ENCODE measurements at regions not wholly inside any gene's neighbourhood (a gene's known extent, or its start where the extent isn't known, plus 50 kb on each side); places are given as distances from the start of the nearest gene placed in this dataset.

DNA sequence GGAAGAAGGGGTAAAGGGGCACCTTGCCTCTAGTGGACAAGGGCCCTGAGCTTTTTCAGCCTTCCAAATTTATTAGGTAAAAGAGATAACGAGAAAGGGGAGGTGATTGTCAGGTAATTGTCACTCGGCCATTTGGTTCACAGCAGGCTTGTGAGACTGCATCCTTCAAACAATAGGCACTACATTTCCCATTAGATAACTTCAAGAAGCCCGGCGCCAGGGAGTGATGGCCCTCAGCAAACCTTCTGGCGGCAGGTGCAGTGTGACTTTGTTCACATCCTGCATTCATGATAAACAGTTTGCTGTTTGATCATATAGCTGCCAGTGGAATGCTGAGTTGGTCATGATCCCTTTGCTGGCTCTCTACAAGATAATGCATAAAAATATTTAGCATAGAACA is 185.1 kb downstream of the CWF19L2 start:
- Histone ChIP-seq H4K20me1 (ENCODE audit: low read length) (no peaks in the 10 kb centered on the region), H3K79me2 (ENCODE audit: low read length) (no peaks in the 10 kb centered on the region), H3K27me3 (ENCODE audit: low read length) (no peaks in the 10 kb centered on the region), H3K9ac (ENCODE audit: low read length) (no peak overlapping the region), H3F3A (ENCODE audit: low read length, unreplicated experiment) (no peaks in the 10 kb centered on the region), H3K9me2 (replicated peaks; ENCODE audit: low read length) (no peaks in the 10 kb centered on the region), H3K9me3 (ENCODE audit: low read length) (no peaks in the 10 kb centered on the region), H3K4me2 (ENCODE audit: low read length) (no peak overlapping the region), H3K4me3 (ENCODE audit: low read length) (no peak overlapping the region), H3K4me1 (ENCODE audit: insufficient read depth, low read length) (peaks cover 10% of the 10 kb centered on the region), H3K36me3 (ENCODE audit: low read depth, low read length) (no peaks in the 10 kb centered on the region), H2AFZ (ENCODE audit: low read length) (no peak overlapping the region), H3K27ac (ENCODE audit: low read length) (no peak overlapping the region)
- ATAC-seq (no peak), DNase-seq (no peak)
- BruUV-seq (replicated peaks) = no TSS peak
- ChIA-PET POLR2A (ENCODE audit: unreplicated experiment) (no interaction called here), CTCF (no interaction called here)
- intact Hi-C loops (cut with micrococcal nuclease) = no loop called here
- TF ChIP-seq EZH2 (IDR thresholded peaks at IDR 0.05; ENCODE audit: low read length, unreplicated experiment) (no peak), EZH2phosphoT487 (IDR thresholded peaks at IDR 0.05; ENCODE audit: borderline replicate concordance, low read length) (no peak)
- TF ChIP-seq, protein P1, sequence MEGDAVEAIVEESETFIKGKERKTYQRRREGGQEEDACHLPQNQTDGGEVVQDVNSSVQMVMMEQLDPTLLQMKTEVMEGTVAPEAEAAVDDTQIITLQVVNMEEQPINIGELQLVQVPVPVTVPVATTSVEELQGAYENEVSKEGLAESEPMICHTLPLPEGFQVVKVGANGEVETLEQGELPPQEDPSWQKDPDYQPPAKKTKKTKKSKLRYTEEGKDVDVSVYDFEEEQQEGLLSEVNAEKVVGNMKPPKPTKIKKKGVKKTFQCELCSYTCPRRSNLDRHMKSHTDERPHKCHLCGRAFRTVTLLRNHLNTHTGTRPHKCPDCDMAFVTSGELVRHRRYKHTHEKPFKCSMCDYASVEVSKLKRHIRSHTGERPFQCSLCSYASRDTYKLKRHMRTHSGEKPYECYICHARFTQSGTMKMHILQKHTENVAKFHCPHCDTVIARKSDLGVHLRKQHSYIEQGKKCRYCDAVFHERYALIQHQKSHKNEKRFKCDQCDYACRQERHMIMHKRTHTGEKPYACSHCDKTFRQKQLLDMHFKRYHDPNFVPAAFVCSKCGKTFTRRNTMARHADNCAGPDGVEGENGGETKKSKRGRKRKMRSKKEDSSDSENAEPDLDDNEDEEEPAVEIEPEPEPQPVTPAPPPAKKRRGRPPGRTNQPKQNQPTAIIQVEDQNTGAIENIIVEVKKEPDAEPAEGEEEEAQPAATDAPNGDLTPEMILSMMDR (conservative IDR thresholded peaks at IDR 0.05; ENCODE audit: low read depth, low read length) = no peak

DNA sequence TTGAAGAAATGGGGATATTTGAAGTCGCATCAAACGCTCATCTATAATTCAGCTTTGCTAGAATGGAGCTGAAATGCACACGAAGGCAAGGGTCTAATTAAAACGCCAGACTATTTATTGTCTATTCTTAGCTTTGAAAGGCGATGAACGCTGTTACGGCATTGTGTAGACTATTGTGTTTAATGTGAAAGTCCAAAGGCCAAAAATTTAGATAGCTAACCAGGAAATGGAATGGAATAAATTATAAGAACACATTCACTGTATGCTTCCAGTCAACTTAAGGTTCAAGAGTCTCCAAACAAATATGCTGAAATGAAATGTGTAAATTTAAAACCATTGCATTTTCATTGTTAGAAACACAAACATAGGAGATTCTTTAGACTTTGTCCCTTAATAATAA is 186.2 kb downstream of the CWF19L2 start:
- CTCF ChIA-PET = no interaction called here
- no TSS peak for BruUV-seq (replicated peaks)
- no peak overlapping the region for H3K9ac ChIP-seq (ENCODE audit: low read length)

DNA sequence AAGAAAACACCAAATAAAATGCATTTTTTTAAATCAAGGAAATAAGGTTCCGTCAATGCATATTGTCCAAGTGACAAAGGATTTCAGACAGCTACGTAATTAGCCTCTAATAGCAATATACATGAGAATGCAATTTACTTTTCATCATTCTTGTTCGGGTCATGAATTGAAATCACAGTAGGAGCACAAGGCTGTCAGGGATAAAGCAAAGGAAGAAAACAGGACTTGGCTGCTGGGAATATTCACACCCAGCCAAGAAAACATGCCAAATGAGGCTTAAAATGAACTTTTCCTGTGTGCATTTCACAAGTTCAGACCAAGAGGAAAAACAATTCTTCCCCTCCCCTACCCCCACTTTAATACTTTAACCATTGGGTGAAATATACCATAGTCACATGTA is 188.6 kb downstream of the CWF19L2 start:
- Histone ChIP-seq H2AFZ (ENCODE audit: low read length) (no peak overlapping the region), H3K27ac (ENCODE audit: low read length) (no peak overlapping the region), H3K9me2 (replicated peaks; ENCODE audit: low read length) (no peaks in the 10 kb centered on the region), H3K27me3 (ENCODE audit: low read length) (no peaks in the 10 kb centered on the region), H3K9ac (ENCODE audit: low read length) (no peak overlapping the region), H3K4me1 (ENCODE audit: insufficient read depth, low read length) (no peaks in the 10 kb centered on the region), H3K4me3 (ENCODE audit: low read length) (no peak overlapping the region), H3K9me3 (ENCODE audit: low read length) (no peaks in the 10 kb centered on the region), H4K20me1 (ENCODE audit: low read length) (no peaks in the 10 kb centered on the region), H3K36me3 (ENCODE audit: low read depth, low read length) (no peaks in the 10 kb centered on the region), H3F3A (ENCODE audit: low read length, unreplicated experiment) (no peaks in the 10 kb centered on the region), H3K79me2 (ENCODE audit: low read length) (no peaks in the 10 kb centered on the region), H3K4me2 (ENCODE audit: low read length) (no peak overlapping the region)
- DNase-seq (no peak), ATAC-seq (no peak)
- TF ChIP-seq EZH2 (IDR thresholded peaks at IDR 0.05; ENCODE audit: low read length, unreplicated experiment) = no peak
- TF ChIP-seq EZH2phosphoT487 (IDR thresholded peaks at IDR 0.05; ENCODE audit: borderline replicate concordance, low read length) = no peak
- TF ChIP-seq, protein P1 (conservative IDR thresholded peaks at IDR 0.05; ENCODE audit: low read depth, low read length) = no peak
- CTCF ChIA-PET = no interaction called here
- intact Hi-C loops (cut with micrococcal nuclease) = no loop called here
- POLR2A ChIA-PET (ENCODE audit: unreplicated experiment) = no interaction called here
- BruUV-seq (replicated peaks) = no TSS peak

More for the DNA sequence above, 186.2 kb downstream of the CWF19L2 start:
- Histone ChIP-seq H3K4me3 (ENCODE audit: low read length) (no peak overlapping the region), H3K9me3 (ENCODE audit: low read length) (no peaks in the 10 kb centered on the region), H3K36me3 (ENCODE audit: low read depth, low read length) (no peaks in the 10 kb centered on the region), H3K4me2 (ENCODE audit: low read length) (no peak overlapping the region), H3K79me2 (ENCODE audit: low read length) (no peaks in the 10 kb centered on the region), H2AFZ (ENCODE audit: low read length) (no peak overlapping the region), H3K27me3 (ENCODE audit: low read length) (no peaks in the 10 kb centered on the region), H3K4me1 (ENCODE audit: insufficient read depth, low read length) (peaks cover 10% of the 10 kb centered on the region), H3K9me2 (replicated peaks; ENCODE audit: low read length) (no peaks in the 10 kb centered on the region), H4K20me1 (ENCODE audit: low read length) (no peaks in the 10 kb centered on the region), H3F3A (ENCODE audit: low read length, unreplicated experiment) (no peaks in the 10 kb centered on the region), H3K27ac (ENCODE audit: low read length) (no peak overlapping the region)
- TF ChIP-seq EZH2phosphoT487 (IDR thresholded peaks at IDR 0.05; ENCODE audit: borderline replicate concordance, low read length) = no peak
- TF ChIP-seq, protein P1 (conservative IDR thresholded peaks at IDR 0.05; ENCODE audit: low read depth, low read length) = no peak
- no peak for TF ChIP-seq EZH2 (IDR thresholded peaks at IDR 0.05; ENCODE audit: low read length, unreplicated experiment)
- POLR2A ChIA-PET (ENCODE audit: unreplicated experiment) = interaction anchor here (0.6 kb wide), 1 partner anchor 237 kb away, joined by 3 read pairs; no protein-coding TSS in a partner anchor
- intact Hi-C loops (cut with micrococcal nuclease) = no loop called here
- ATAC-seq (no peak), DNase-seq (no peak)
